H1 (cell line): ENCODE measurements at regions not wholly inside any gene's neighbourhood (a gene's known extent, or its start where the extent isn't known, plus 50 kb on each side); places are given as distances from the start of the nearest gene placed in this dataset.

Experiments
- CTCF ChIA-PET: fragments of 300-600 bp; sonication (Branson Sonifier 250); formaldehyde crosslinking; loops from one replicate; lab custom pipeline; 2021; ENCODE audit not compliant: partially characterized antibody; lab: Charles Lee
- POLR2A ChIA-PET: fragments of 300-600 bp; sonication (Branson Sonifier 250); formaldehyde crosslinking; loops from one replicate; lab custom pipeline; 2021; ENCODE audit warnings: inconsistent platforms; ENCODE audit not compliant: partially characterized antibody; lab: Charles Lee
- DNase-seq, 2 experiments: peaks; one replicate each; pipeline versions ENCODE4 v3.0.0 to v3.0.0-alpha.2; 2010 to 2022; ENCODE audit warnings: low spot score in 2 of 2, low read depth in 1 of 2, mixed read lengths in 1 of 2
- FAIRE-seq: peaks from 2 replicates; lab custom pipeline; 2011; peaks lifted over from hg19 to GRCh38; lab: Jason Lieb, UNC
- H2AFZ ChIP-seq: 2 replicates; pipeline ENCODE4 v1.8.1; 2012; ENCODE audit warnings: low read length, inconsistent platforms
- H2AK5ac ChIP-seq: 2 replicates; pipeline ENCODE4 v1.6.1; 2013; ENCODE audit warnings: low read depth, low read length
- H2BK120ac ChIP-seq: replicated peaks from 2 replicates; pipeline ENCODE3; 2013; ENCODE audit warnings: low read depth, low read length, inconsistent platforms
- H2BK12ac ChIP-seq: 2 replicates; pipeline ENCODE4 v1.6.1; 2013; ENCODE audit warnings: low read depth, low read length
- H2BK15ac ChIP-seq: 2 replicates; pipeline ENCODE4 v1.6.1; 2013; ENCODE audit warnings: low read length
- H2BK20ac ChIP-seq: 2 replicates; pipeline ENCODE4 v1.6.1; 2013; ENCODE audit warnings: low read length
- H2BK5ac ChIP-seq: 2 replicates; pipeline ENCODE4 v1.6.1; 2013; ENCODE audit warnings: low read depth, low read length
- H3K14ac ChIP-seq: 2 replicates; pipeline ENCODE4 v1.6.1; 2013; ENCODE audit warnings: inconsistent platforms; ENCODE audit not compliant: insufficient read length
- H3K18ac ChIP-seq: 2 replicates; pipeline ENCODE4 v1.6.1; 2013; ENCODE audit warnings: low read length; ENCODE audit errors: extremely low read depth
- H3K23ac ChIP-seq: 2 replicates; pipeline ENCODE4 v1.6.1; 2013; ENCODE audit warnings: inconsistent platforms; ENCODE audit not compliant: insufficient read length
- H3K23me2 ChIP-seq: 2 replicates; pipeline ENCODE4 v1.6.1; 2013; ENCODE audit warnings: low read depth, low read length
- H3K27ac ChIP-seq: 2 replicates; pipeline ENCODE4 v1.6.1; 2011; ENCODE audit warnings: low read depth, low read length, inconsistent platforms
- H3K27me3 ChIP-seq, 4 experiments: replicated peaks in 1 of 4; 1 replicate in 1 of 4; 2 replicates in 3 of 4; pipeline versions ENCODE4 v1.6.1 to v1.8.1; 2011 to 2013; ENCODE audit warnings: low read length in 3 of 4, mild to moderate bottlenecking in 3 of 4, inconsistent platforms in 2 of 4, mixed read lengths in 2 of 4, moderate library complexity in 1 of 4; ENCODE audit not compliant: control insufficient read depth in 3 of 4, insufficient read depth in 3 of 4; ENCODE audit errors: extremely low read depth in 1 of 4
- H3K36me3 ChIP-seq, 4 experiments: 2 replicates each; pipeline versions ENCODE4 v1.6.1 to v1.8.1; 2011 to 2013; ENCODE audit warnings: mild to moderate bottlenecking in 4 of 4, low read length in 3 of 4, moderate library complexity in 2 of 4, control low read depth in 1 of 4, inconsistent platforms in 1 of 4; ENCODE audit not compliant: insufficient read depth in 4 of 4, control insufficient read depth in 2 of 4
- H3K4ac ChIP-seq: replicated peaks from 2 replicates; pipeline ENCODE3; 2013; ENCODE audit warnings: low read length, low read depth, mixed read lengths, inconsistent platforms; ENCODE audit not compliant: insufficient read length
- H3K4me1 ChIP-seq, 4 experiments: replicated peaks in 1 of 4; 1 replicate in 1 of 4; 2 replicates in 3 of 4; pipeline versions ENCODE4 v1.6.1 to v1.8.1; 2011 to 2013; ENCODE audit warnings: low read length in 3 of 4, inconsistent platforms in 2 of 4, mixed read lengths in 1 of 4; ENCODE audit not compliant: insufficient read depth in 4 of 4, control insufficient read depth in 3 of 4
- H3K4me2 ChIP-seq, 2 experiments: 2 replicates each; pipeline versions ENCODE4 v1.6.1 to v1.8.1; 2011 to 2013; ENCODE audit warnings: low read depth in 2 of 2, low read length in 2 of 2, control low read depth in 1 of 2, inconsistent platforms in 1 of 2, mild to moderate bottlenecking in 1 of 2; ENCODE audit not compliant: insufficient read depth in 1 of 2
- H3K4me3 ChIP-seq, 4 experiments: fragments of 200-600, 300-600 bp in 1 of 4; sonication (generic), shearing (Covaris generic), sonication (Bioruptor Twin) in 1 of 4; 2 replicates each; pipeline versions ENCODE4 v1.5.1 to v1.8.1; 2011 to 2016; ENCODE audit warnings: low read length in 4 of 4, low read depth in 3 of 4, control low read depth in 2 of 4, inconsistent platforms in 2 of 4, mild to moderate bottlenecking in 2 of 4, mixed read lengths in 1 of 4, moderate library complexity in 1 of 4; ENCODE audit not compliant: insufficient read depth in 2 of 4; ENCODE audit errors: extremely low read depth in 1 of 4
- H3K56ac ChIP-seq: replicated peaks from 2 replicates; pipeline ENCODE3; 2013; ENCODE audit warnings: low read depth, mild to moderate bottlenecking, mixed read lengths, low read length, inconsistent platforms; ENCODE audit not compliant: insufficient read length
- H3K79me1 ChIP-seq: 2 replicates; pipeline ENCODE4 v1.6.1; 2013; ENCODE audit warnings: low read depth, low read length, control low read depth
- H3K79me2 ChIP-seq, 2 experiments: 2 replicates each; pipeline versions ENCODE4 v1.6.1 to v1.8.1; 2012 to 2013; ENCODE audit warnings: low read length in 2 of 2, mild to moderate bottlenecking in 2 of 2, inconsistent platforms in 1 of 2; ENCODE audit not compliant: insufficient read depth in 2 of 2, control insufficient read depth in 1 of 2
- H3K9ac ChIP-seq, 4 experiments: replicated peaks in 1 of 4; 1 replicate in 1 of 4; 2 replicates in 3 of 4; pipeline versions ENCODE4 v1.6.1 to v1.8.1; 2011 to 2013; ENCODE audit warnings: low read depth in 3 of 4, low read length in 3 of 4, control low read depth in 2 of 4, mild to moderate bottlenecking in 2 of 4, moderate library complexity in 2 of 4, inconsistent platforms in 1 of 4; ENCODE audit errors: extremely low read depth in 1 of 4
- H3K9me3 ChIP-seq, 2 experiments: 2 replicates each; pipeline versions ENCODE4 v1.6.1 to v1.8.1; 2012 to 2013; ENCODE audit warnings: mild to moderate bottlenecking in 2 of 2, moderate library complexity in 2 of 2, control low read depth in 1 of 2, inconsistent platforms in 1 of 2, low read depth in 1 of 2, low read length in 1 of 2, mixed read lengths in 1 of 2; ENCODE audit not compliant: insufficient read depth in 2 of 2
- H4K20me1 ChIP-seq, 2 experiments: replicated peaks in 1 of 2; 2 replicates each; pipeline versions ENCODE3 to v1.8.1; 2011 to 2013; ENCODE audit warnings: inconsistent platforms in 2 of 2, low read length in 2 of 2, mild to moderate bottlenecking in 1 of 2; ENCODE audit not compliant: insufficient read depth in 2 of 2, control insufficient read depth in 1 of 2
- H4K5ac ChIP-seq: 2 replicates; pipeline ENCODE4 v1.6.1; 2013; ENCODE audit warnings: low read length, low read depth, mixed read lengths, inconsistent platforms; ENCODE audit not compliant: insufficient read length
- H4K8ac ChIP-seq: 2 replicates; pipeline ENCODE4 v1.8.0; 2013; ENCODE audit warnings: mild to moderate bottlenecking, moderate library complexity, low read length, inconsistent platforms; ENCODE audit not compliant: insufficient read depth; ENCODE audit errors: extremely low read depth
- H4K91ac ChIP-seq: replicated peaks from 2 replicates; pipeline ENCODE3; 2013; ENCODE audit warnings: low read length, mixed read lengths, inconsistent platforms; ENCODE audit not compliant: insufficient read length
- CHD7 ChIP-seq: fragments of 300-600 bp; sonication (generic); IDR thresholded peaks from 2 replicates; pipeline ENCODE4 v1.7.1; 2012; ENCODE audit warnings: low read length, moderate library complexity, mild to moderate bottlenecking, inconsistent platforms; ENCODE audit not compliant: insufficient replicate concordance
- WGBS, 2 experiments: shearing (Covaris generic) in 1 of 2; methylation state at CpG; one replicate each; pipeline versions ENCODE4 v1.1.6 to v1.1.7; 2013 to 2015; ENCODE audit warnings: low lambda C conversion rate in 2 of 2, mixed read lengths in 2 of 2, inconsistent platforms in 1 of 2, low coverage in 1 of 2, missing lambda C conversion rate in 1 of 2; ENCODE audit not compliant: insufficient replicate concordance in 2 of 2, insufficient coverage in 1 of 2, insufficient read length in 1 of 2; ENCODE audit errors: extremely low coverage in 1 of 2, missing lambda C conversion rate in 1 of 2; 5-methylcytosine and 5-hydroxymethylcytosine counted together

- H2AFZ ChIP-seq = no peak overlapping the region
- H3K14ac ChIP-seq = no peak overlapping the region
- no peak overlapping the region for H2BK120ac ChIP-seq
- FAIRE-seq (no peak), DNase-seq (no peak)
- H3K27ac ChIP-seq = no peak overlapping the region
- no peak overlapping the region for H3K4ac ChIP-seq
- no peak overlapping the region for H3K18ac ChIP-seq
- no peak overlapping the region for H3K23ac ChIP-seq
- no peak overlapping the region for H2BK5ac ChIP-seq
- H3K79me2 ChIP-seq = no peaks in the 10 kb centered on the region
- 76% methylated on average over 1 of the region's 1 CpG; no CpG with 5 or more reads in 1 of the 2 experiments for WGBS, 2 experiments
- H3K23me2 ChIP-seq = no peaks in the 10 kb centered on the region
- H3K4me3 ChIP-seq = no peak overlapping the region
- H3K4me1 ChIP-seq = no peaks in the 10 kb centered on the region; a peak in 2 of 7 replicates
- H4K5ac ChIP-seq = no peak overlapping the region
- H2BK15ac ChIP-seq = no peak overlapping the region
- H3K56ac ChIP-seq = no peak overlapping the region
- no peak overlapping the region for H4K91ac ChIP-seq
- H2AK5ac ChIP-seq = no peak overlapping the region
- H3K27me3 ChIP-seq = no peaks in the 10 kb centered on the region
- H2BK12ac ChIP-seq = no peak overlapping the region
- no peaks in the 10 kb centered on the region for H3K9me3 ChIP-seq
- no peak overlapping the region for H2BK20ac ChIP-seq
- H3K36me3 ChIP-seq = no peaks in the 10 kb centered on the region
- no peaks in the 10 kb centered on the region for H4K20me1 ChIP-seq
- ChIA-PET CTCF (interaction anchor here (0.5 to 1.5 kb wide), 2 partner anchors 9 to 15 kb away, joined by 3 to 4 read pairs; no protein-coding TSS in a partner anchor), POLR2A (no interaction called here)
- H4K8ac ChIP-seq = no peak overlapping the region
- H3K79me1 ChIP-seq = no peaks in the 10 kb centered on the region
- no peak overlapping the region for H3K4me2 ChIP-seq
- no peak overlapping the region for H3K9ac ChIP-seq
- TF ChIP-seq CHD7 = no peak
Observed at GRCh38 chr2:51350100-51350499, 318.2 kb upstream of the NRXN1 start.
